ENCODE measurements at regions not wholly inside any gene's neighbourhood (a gene's known extent, or its start where the extent isn't known, plus 50 kb on each side); places are given as distances from the start of the nearest gene placed in this dataset.

DNA sequence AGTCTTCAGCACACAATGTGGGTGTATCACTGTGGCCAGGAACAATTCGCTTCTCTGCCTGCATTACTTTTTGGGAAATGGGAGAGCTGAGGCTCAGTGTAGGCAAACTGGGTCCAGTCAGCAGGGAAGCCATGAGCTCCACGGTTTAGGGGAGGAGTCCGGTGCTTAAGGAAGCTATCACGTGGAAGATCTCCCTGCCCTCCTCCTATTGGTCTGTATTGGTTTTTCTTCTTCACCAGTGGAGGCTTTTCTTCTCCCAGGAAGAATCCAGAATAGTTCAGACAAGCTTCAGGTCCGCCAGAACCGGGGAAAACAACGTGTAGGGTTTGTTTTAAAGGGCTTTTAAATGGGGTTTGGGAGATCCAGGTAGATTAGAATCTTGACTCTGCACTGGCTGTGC, 156.2 kb upstream of the CAMK1G start:
- no peak for DNase-seq (ENCODE audit: low read depth)

GRCh38 chr1:209427811-209428210, 155.7 kb upstream of the CAMK1G start:
- DNase-seq (ENCODE audit: low read depth): no peak

DNA sequence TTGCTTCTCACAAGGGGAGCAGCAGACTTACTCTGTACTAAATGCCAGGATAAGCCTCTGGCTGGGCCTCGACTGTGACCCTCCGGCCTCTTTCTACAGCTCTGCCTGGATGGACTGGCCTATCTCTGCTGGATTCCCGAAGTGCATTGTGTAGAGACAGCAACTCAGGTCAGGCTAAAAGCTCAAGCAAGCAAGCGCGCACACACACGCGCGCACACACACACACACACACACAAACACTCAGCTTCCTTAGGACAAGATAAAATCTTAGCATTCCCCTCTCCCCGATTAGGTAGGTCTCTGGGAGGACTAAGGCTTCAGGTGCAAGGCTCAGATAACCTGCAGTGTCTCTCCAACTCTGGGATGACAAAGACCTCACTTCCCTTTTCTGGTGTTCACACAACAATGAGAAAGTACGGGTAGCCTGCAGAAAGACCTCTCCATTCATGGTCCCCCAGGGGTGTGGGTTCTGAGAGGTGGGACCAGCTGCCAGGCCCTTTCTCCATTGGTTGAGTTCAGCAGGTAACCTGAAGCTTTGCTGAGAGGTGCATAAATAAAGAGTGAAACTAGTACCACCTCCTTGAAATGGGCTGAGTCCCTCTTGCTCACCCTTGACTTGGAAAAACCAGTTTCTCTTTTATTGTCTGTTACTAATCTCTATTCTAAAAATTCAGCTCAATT, 155.1 kb upstream of the CAMK1G start:
- no peak for DNase-seq (ENCODE audit: low read depth)

- DNase-seq (ENCODE audit: low read depth): no peak
Measured at GRCh38 chr1:209429611-209430010, 153.9 kb upstream of the CAMK1G start.

DNA sequence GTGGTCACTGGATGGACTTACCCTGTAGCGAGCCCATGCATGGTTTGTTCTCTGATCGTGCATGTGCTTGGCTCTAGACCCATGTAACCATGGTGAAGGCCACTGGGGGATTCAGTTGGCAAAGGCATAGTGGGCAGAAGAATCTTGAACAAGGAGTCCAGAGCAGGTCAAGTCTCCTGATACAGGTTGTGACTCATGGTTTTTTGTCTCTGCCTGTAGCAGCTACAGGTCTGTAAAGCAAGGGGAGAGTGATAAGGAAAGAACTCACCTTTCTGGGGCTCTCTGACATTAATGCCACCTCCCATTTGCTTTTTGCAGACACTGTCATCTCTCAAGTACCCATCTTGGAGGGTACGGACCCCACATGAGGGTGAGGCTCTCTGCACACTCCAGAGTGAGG, 153.4 kb upstream of the CAMK1G start:
- DNase-seq (ENCODE audit: low read depth): no peak

DNA sequence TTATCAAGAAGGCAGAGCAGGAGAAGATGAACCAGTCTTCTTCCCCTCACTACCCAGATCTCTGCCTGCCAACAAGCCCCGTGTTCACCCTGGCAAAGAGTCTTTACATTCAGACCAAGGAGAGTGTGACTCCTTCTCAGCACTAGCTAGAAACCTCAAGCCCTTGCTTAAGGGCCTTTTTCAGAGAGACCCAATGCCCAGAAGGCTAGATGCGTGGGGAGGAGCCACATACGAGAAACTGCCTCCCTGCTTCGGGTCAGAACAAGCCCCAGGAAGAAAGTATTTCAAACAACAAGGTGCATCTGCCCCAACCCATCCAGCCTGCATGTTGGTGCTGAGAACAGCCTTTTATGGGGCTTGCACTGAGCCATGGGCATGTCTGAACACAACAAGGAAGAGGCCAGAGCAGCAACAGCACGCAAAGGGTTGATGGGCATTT, 152.7 kb upstream of the CAMK1G start:
- DNase-seq (ENCODE audit: low read depth): no peak

DNA sequence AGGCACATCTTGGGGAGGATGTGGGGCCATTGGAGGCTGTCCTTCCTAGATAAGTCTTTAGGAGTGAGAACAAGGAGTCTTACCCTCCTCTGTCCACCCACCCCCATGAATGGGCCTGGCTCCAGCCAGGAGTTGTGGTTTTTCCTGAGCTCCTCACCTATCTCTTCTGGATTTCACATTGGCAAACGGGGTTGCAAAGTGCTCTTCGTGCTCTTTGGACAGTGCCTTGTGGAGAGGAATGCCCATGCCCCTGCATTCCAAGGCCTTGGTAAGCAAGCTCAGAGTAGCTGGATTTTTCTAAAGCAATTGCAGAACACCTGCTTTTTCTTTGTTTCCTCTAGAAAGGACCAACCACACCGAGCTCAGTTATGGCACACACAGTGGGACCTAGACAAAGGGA, 152.1 kb upstream of the CAMK1G start:
- no peak for DNase-seq (ENCODE audit: low read depth)

DNA sequence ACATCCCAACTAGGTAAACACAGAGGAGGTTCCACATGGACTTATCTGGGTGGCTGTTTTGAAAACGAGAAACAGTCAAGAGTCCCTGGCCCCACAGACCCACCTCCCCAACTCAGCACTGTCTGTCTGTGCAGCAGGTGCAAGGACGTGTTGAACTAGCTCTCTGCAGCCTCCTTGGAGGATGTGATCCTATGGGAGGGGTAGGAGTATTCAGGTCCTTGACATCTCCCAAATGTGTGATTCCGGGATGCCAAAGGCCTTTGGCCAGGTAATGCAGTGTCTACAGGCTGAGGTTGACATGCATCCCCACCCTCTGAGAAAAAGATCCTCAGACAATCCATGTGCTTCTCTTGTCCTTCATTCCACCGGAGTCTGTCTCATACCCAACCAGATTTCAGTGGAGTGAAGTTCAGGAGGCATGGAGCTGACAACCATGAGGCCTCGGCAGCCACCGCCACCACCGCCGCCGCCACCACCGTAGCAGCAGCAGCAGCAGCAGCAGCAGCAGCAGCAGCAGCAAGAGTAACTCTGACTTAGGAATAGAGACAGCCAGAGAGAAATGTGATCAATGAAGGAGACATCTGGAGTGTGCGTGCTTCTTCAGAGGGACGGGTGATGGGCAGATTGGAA, 151.6 kb upstream of the CAMK1G start:
- no peak for DNase-seq (ENCODE audit: low read depth)

DNA sequence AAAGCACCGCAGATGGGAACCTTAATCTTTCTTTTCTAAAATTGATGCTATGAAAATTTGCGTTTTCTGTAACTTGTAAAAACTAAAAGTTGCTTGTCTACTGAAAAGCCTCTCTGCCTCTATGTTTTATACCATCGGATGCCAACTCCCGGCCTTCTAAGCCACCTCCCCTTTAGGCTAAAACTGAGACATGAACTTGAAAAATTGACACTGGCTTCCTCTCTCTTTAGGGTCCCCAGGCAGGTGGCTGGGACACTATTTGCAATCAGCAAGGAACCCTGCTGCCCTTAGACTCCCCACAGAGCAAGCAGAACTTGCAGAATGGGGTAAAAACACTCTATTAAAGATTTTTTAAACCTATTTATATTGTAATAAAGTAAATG, 151.1 kb upstream of the CAMK1G start:
- no peak for DNase-seq (ENCODE audit: low read depth)

- no peak for DNase-seq (ENCODE audit: low read depth)
Measured at GRCh38 chr1:209433649-209434031, 149.9 kb upstream of the CAMK1G start.

GRCh38 chr1:209434066-209434465, 149.4 kb upstream of the CAMK1G start:
- DNase-seq (ENCODE audit: low read depth): no peak

DNA sequence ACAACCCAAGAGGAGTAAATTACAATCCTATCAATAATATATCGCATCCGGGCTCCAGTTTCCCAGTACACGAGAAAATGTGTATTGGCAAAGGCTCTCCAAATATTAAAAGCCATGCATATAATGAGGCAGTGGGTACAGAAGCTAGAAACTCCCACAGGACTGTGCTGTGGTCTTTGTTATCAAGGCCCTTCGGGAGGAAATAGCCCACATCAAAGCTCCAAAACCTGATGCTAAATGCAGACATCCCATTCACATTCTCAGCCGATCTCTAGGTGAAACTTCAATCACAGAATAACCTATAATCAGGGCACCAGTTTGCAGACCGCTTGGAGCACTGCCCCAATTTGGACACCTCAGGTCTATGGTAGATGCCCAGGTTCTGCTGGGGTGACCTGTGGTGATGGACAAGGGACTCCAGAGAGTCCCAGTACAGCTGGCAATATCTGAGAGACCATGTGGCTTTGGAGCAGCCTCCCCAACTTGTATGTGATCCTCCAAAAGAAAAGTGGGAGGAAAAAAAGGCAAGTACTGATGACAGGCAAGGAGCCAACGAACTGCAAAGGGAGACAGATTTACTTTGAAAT, 148.8 kb upstream of the CAMK1G start:
- no peak for DNase-seq (ENCODE audit: low read depth)

DNA sequence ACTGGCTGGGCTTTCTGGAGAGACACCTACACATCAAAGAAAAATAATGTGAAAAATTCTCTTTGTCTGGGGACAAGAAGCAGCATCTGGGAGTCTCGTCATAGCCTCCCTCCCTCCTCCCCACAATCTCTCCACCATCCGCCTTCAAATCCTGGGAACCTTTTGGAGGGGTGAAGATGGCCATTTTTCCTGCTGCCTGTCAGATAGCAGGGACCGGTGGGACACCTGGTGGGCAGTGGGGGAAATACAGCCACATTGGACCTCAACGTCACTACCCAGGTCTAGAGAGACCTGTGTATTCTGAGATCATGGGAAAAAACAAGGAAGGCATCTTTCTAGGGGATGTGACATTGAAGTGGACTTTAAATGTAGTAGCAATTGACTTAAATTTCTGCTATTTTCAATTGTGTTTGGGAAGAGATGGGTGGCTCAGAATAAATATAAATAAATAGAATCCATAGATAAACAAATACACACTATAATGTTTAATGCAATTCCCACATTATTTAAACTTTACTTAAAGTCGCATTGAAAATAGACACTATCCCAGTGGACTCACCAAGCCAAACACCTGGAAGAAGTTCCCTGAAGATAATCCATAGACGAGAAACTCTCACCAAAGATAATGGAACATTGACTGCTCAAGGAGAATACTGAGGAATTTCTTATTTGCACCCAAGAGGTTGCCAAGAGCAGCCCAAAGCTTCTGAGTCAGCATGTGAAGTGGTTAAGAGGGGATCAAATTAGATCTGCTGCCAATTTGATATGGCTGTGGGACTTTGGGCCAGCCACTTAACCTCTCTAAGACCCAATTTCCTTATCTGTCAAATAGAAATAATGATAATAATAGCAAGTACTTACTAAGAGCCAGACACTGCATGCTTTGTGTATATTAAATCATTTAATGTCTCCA, 147.6 kb upstream of the CAMK1G start:
- DNase-seq (ENCODE audit: low read depth): no peak

GRCh38 chr1:209439828-209440227, 143.7 kb upstream of the CAMK1G start:
- DNase-seq (ENCODE audit: low read depth): no peak

DNA sequence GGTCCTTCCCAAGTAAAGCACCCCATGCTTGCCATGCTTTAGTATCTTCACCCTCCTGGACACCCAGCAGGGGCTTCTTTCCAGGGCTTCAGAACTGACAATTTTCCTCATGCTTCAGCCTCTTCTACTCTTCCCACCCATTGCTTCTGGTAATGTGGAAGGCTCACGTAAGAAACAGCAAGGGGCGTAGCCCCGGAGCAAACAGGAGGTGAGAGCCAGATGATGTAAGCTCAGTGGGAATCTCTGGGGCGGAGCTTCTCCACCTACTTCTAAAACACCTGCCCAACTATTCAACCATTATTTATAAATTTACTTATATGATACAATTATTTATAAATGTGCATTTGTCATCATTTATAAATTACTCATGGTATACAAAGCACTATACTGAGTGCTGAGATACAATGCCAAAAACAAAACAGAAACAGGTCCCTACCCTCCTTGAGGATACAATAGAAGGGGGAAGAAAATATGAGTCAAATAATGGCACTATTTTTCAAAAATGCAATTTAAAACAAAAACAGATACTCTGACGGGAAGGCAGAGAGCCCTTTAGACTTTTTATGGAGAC, 140.1 kb upstream of the CAMK1G start:
- DNase-seq (ENCODE audit: low read depth): no peak

DNA sequence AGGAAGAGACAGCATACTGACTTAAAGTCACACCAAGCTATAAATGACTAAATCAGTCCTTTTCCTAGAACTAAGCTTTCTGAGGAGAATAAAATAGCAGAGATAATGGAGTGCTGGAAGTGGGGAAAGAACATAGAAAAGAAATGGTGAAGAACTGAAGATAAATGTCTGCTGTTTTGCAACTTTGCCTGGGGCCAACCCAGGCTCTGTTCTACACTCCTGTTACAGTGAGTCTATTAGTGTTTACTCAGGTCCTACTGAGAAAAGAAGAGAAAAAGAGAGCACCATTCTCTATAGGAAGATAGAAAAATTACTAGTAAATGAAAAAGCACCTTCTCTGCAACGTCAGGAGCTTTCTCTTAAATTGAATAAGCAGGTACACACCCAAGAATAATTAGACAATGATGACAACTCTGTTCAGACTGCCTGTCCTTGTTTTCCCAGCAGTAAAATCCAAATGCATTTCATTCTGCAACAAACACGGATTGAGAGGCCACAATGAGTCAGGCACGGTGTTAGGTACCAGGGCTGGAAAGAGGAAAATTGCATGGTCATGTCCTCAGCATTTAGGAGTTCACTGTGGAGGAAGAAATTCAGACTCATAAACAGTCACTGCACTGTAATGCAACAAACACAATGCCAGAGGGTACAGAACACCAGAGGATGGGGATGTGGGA, 139.4 kb upstream of the CAMK1G start:
- DNase-seq (ENCODE audit: low read depth): no peak

DNA sequence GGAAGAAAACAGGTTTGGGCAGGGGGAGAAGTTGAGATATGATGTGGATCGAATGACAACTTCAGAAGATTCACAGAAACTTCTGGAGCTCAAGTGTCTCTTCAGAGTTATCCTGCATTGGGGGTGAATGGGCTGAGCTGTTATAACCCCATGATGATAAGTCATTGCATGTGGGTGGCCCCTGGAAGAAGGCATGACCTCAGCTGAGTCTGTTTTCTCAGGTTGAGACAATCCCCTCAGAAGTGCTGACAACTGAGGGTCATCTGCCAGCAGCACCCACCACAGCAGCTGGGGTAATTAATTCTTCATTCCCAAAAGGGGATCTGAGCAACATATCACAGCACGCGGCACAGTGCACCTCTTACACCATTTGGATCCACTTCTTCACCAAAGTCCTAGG, 138.6 kb upstream of the CAMK1G start:
- no peak for DNase-seq (ENCODE audit: low read depth)

- no peak for DNase-seq (ENCODE audit: low read depth)
Measured at GRCh38 chr1:209445576-209445975, 137.9 kb upstream of the CAMK1G start.

GRCh38 chr1:209446356-209446755, 137.2 kb upstream of the CAMK1G start:
- no peak for DNase-seq (ENCODE audit: low read depth)

DNA sequence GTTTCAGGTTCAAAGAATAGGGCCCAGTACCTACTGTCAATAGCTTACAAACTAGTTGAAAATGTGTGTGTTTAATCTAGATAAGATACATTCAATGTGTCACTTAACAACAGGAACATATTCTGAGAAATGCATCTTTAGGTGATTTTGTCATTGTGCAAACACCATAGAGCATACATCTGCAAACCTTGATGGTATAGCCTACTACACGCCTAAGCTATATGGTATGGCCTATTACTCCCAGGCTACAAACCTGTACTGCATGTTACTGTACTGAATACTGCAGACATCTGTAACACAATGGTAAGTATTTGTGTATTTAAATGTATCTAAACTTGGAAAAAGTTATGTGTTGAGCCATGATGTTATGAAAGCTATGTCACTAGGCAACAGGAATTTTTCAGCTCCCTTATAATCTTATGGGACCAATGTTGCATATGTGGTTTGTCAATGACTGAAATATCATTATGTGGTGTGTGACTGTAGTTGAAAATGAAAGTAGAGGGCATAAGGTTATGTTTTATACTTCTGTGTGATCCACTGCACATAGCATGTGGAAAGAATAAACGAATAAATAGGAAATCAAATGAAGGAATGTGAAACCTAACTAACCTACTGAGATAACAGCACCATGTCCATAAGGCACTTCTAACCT, 129.0 kb upstream of the CAMK1G start:
- no peak for DNase-seq (ENCODE audit: low read depth)

DNA sequence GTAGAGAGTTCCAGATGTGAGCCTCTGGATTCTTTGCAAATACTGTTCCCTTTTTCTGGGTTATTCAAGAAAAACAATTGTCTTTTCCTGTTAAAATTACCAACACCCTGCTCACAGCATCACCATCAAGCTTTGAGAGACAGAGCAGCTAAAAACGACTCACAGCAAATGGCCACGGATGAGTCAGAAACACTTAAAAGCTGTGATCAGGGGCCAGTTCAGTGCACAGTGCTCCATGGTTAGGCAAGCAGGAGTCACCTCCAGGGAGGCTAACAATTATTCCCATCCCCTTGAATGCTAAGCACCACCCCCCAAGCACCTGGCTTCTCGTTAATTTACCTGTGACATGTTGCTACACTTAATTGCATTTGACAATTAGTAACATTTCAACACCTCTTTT, 128.4 kb upstream of the CAMK1G start:
- DNase-seq (ENCODE audit: low read depth): no peak
